ENCODE measurements at regions not wholly inside any gene's neighbourhood (a gene's known extent, or its start where the extent isn't known, plus 50 kb on each side); places are given as distances from the start of the nearest gene placed in this dataset.

DNA sequence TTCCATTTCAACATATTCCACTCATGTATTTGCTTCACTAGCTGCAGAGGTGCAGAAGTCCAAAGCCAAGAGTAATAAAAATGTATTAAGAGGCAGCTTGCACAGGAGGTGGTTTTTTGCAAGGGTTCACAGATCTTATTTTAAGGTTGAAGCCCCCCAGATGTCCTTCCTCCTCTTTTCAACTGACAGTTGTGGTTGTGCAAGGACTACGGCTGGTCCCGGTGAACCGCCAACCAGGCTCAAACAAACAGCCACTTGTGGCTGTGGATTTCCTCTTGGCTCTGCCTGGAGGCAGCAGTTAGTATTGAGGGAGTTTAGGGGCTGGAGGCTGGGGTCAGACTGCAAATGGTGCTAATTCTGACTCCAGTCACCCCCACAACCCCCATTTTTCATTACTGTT lies 240.7 kb upstream of the TBC1D5 start:
- Histone ChIP-seq H3K27me3 (no peaks in the 10 kb centered on the region), H3K4me1 (peaks cover 13% of the 10 kb centered on the region), H3K27ac (no peak overlapping the region), H3K36me3 (replicated peaks in 1 of 2; ENCODE audit: insufficient read depth in 1 of 2, low read depth in 2 of 2) (no peaks in the 10 kb centered on the region), H3K9me3 (no peaks in the 10 kb centered on the region), H3K4me3 (no peak overlapping the region)
- no peak for ATAC-seq
- WGBS, 2 donors: 86 to 96% methylated on average over 3 of the region's 3 CpGs
- TF ChIP-seq POLR2A (IDR thresholded peaks at IDR 0.05): no peak
- TF ChIP-seq, protein P1, sequence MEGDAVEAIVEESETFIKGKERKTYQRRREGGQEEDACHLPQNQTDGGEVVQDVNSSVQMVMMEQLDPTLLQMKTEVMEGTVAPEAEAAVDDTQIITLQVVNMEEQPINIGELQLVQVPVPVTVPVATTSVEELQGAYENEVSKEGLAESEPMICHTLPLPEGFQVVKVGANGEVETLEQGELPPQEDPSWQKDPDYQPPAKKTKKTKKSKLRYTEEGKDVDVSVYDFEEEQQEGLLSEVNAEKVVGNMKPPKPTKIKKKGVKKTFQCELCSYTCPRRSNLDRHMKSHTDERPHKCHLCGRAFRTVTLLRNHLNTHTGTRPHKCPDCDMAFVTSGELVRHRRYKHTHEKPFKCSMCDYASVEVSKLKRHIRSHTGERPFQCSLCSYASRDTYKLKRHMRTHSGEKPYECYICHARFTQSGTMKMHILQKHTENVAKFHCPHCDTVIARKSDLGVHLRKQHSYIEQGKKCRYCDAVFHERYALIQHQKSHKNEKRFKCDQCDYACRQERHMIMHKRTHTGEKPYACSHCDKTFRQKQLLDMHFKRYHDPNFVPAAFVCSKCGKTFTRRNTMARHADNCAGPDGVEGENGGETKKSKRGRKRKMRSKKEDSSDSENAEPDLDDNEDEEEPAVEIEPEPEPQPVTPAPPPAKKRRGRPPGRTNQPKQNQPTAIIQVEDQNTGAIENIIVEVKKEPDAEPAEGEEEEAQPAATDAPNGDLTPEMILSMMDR (IDR thresholded peaks at IDR 0.05): no peak
- no peak for DNase-seq
- intact Hi-C loops (cut with DNase I): no loop called here

DNA sequence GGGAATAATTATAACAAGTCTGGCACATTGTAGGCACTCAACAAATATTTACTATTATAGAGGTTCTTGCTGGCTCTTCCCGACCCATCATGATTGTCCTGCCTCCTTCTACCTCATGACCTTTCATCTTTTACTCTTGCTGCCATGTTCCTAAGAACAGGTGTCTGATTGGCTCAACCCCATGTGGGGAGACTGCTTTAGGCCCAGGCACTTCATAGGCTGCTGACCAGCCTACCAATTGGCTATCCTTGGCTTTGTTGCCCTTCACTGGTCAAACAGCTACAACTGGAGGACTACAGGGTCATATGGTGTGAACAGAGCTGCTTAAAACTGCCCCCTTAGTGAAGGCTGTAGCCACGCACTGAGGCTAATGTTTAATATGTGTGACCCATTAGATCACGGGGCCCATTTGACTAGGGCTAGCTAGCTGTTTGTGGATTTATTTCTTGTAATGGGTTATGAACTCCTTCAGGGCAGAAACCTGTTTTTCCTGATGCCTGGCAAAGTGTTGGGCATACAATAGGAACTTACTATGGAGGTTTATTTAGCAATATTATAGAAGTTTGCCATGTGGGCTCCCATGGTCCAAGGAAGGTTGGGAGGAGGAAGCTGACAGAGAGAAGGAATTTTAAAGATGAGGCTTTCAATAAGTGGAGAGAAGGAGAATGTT lies 239.9 kb upstream of the TBC1D5 start:
- DNase-seq (no peak), ATAC-seq (no peak)
- 82 to 85% methylated on average over 3 of the region's 3 CpGs for WGBS, 2 donors
- Histone ChIP-seq H3K27ac (no peak overlapping the region), H3K9me3 (no peaks in the 10 kb centered on the region), H3K4me1 (peaks cover 11% of the 10 kb centered on the region), H3K27me3 (no peaks in the 10 kb centered on the region), H3K4me3 (no peak overlapping the region), H3K36me3 (replicated peaks in 1 of 2; ENCODE audit: insufficient read depth in 1 of 2, low read depth in 2 of 2) (no peaks in the 10 kb centered on the region)
- intact Hi-C loops (cut with DNase I): no loop called here
- TF ChIP-seq POLR2A (IDR thresholded peaks at IDR 0.05): no peak
- TF ChIP-seq, protein P1 (IDR thresholded peaks at IDR 0.05): no peak

DNA sequence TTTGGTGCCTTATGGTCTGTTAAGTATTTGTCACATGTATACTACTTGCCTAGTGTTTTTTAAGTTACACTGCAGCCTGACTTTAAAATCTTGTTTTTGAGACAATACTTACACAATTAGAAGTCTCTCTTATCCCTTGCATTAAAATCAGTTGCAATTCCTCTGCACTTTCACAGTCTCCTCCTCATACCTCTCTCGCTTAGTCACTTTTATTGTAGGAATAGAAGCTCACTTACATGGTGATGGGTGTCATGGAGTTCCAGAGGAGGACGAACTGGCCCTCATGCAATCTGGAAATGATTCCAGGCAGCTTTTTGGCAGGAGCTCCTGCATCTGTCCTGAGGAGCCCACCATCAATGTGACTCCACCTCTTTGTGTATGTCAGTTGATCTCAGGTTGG lies 238.4 kb upstream of the TBC1D5 start:
- no peak overlapping the region for H3K27ac ChIP-seq

DNA sequence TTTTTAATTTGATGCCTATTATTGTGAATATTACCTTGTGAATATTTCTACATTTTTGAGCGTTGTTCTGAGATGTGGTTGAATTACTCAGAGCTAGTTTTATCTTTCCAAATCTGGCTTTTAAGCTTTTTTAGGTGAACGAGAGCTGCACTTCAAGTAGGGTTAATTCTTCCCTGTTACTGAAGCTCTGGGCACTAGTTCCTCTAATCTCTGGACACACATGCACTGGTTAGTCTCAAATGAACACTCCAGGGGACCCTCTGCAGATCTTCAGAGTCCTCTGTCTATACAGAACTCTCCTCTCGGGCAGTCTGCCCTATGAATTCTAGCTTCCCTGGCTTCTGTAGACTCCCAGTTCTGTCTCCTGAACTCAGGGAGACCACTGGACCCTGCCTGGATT lies 237.5 kb upstream of the TBC1D5 start:
- 45 to 57% methylated on average over 3 of the region's 3 CpGs for WGBS, 2 donors
- no peak overlapping the region for H3K4me3 ChIP-seq
- H3K9me3 ChIP-seq: no peaks in the 10 kb centered on the region
- H3K27ac ChIP-seq: no peak overlapping the region
- no peaks in the 10 kb centered on the region for H3K27me3 ChIP-seq
- H3K36me3 ChIP-seq (replicated peaks in 1 of 2; ENCODE audit: insufficient read depth in 1 of 2, low read depth in 2 of 2): no peaks in the 10 kb centered on the region
- intact Hi-C loops (cut with DNase I): no loop called here
- TF ChIP-seq POLR2A (IDR thresholded peaks at IDR 0.05): no peak
- TF ChIP-seq, protein P1 (IDR thresholded peaks at IDR 0.05): no peak
- DNase-seq (no peak), ATAC-seq (no peak)
- H3K4me1 ChIP-seq: no peaks in the 10 kb centered on the region

More for the DNA sequence above, 238.4 kb upstream of the TBC1D5 start:
- Histone ChIP-seq H3K27me3 (no peaks in the 10 kb centered on the region), H3K4me1 (no peaks in the 10 kb centered on the region), H3K4me3 (no peak overlapping the region), H3K36me3 (replicated peaks in 1 of 2; ENCODE audit: insufficient read depth in 1 of 2, low read depth in 2 of 2) (no peaks in the 10 kb centered on the region), H3K9me3 (no peaks in the 10 kb centered on the region)
- WGBS, 2 donors: 69 to 73% methylated on average over 2 of the region's 2 CpGs
- no peak for DNase-seq
- ATAC-seq: no peak
- intact Hi-C loops (cut with DNase I): no loop called here
- TF ChIP-seq, protein P1 (IDR thresholded peaks at IDR 0.05): no peak
- TF ChIP-seq POLR2A (IDR thresholded peaks at IDR 0.05): no peak

DNA sequence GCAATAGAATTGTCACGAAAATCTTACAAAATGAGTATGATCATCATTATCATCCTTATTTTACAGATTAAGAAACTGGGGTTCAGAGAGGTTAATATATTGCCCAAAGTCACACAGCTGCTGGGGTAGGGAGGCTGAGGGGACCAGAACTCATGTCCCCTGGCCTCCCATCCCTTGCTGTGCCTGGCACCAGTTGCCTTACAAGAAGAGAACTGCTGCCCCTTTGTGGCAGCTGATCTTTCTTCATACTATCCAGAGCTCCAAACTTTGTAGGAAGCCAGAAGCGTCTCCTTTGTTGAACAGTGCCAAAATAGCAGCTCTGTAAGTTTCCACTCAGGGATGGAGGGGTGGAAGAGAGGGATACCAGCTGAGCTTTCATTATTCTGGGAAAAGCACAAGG lies 236.8 kb upstream of the TBC1D5 start:
- no peak overlapping the region for H3K27ac ChIP-seq
- no peaks in the 10 kb centered on the region for H3K36me3 ChIP-seq (replicated peaks in 1 of 2; ENCODE audit: insufficient read depth in 1 of 2, low read depth in 2 of 2)
- DNase-seq: no peak
- H3K27me3 ChIP-seq: no peaks in the 10 kb centered on the region
- no peak overlapping the region for H3K4me3 ChIP-seq
- no peaks in the 10 kb centered on the region for H3K4me1 ChIP-seq
- intact Hi-C loops (cut with DNase I): no loop called here
- ATAC-seq: no peak
- TF ChIP-seq POLR2A (IDR thresholded peaks at IDR 0.05): no peak
- TF ChIP-seq, protein P1 (IDR thresholded peaks at IDR 0.05): no peak
- WGBS, 2 donors: 50 to 65% methylated on average over 2 of the region's 2 CpGs
- no peaks in the 10 kb centered on the region for H3K9me3 ChIP-seq
